GM12872 (cell line): ENCODE measurements at regions not wholly inside any gene's neighbourhood (a gene's known extent, or its start where the extent isn't known, plus 50 kb on each side); places are given as distances from the start of the nearest gene placed in this dataset.

Experiments used
- CTCF ChIP-seq: IDR thresholded peaks from 3 replicates; pipeline ENCODE4 v1.5.1; 2011; ENCODE audit warnings: low read depth, mild to moderate bottlenecking, low read length, moderate library complexity; ENCODE audit not compliant: insufficient read depth

- TF ChIP-seq CTCF, result no peak
These were observed 147.8 kb upstream of the KLF3 start for GRCh38 chr4:38516190-38516589.

GRCh38 chr4:38519666-38520065 lies 144.3 kb upstream of the KLF3 start:
- no peak for TF ChIP-seq CTCF

- TF ChIP-seq CTCF, result no peak
These were observed 140.9 kb upstream of the KLF3 start for GRCh38 chr4:38523054-38523453.

- no peak for TF ChIP-seq CTCF
These were observed 140.2 kb upstream of the KLF3 start for GRCh38 chr4:38523524-38524448.

- no peak for TF ChIP-seq CTCF
These were observed 137.6 kb upstream of the KLF3 start for GRCh38 chr4:38526412-38526811.

- no peak for TF ChIP-seq CTCF
These were observed 134.5 kb upstream of the KLF3 start for GRCh38 chr4:38529189-38530115.

- TF ChIP-seq CTCF, result no peak
These were observed 133.5 kb upstream of the KLF3 start for GRCh38 chr4:38530486-38530885.
